Breast epithelium (tissue), 3 donors: ENCODE measurements at regions not wholly inside any gene's neighbourhood (a gene's known extent, or its start where the extent isn't known, plus 50 kb on each side); places are given as distances from the start of the nearest gene placed in this dataset.

ENCODE experiments used
- POLR2A ChIP-seq: fragments of 450-650 bp; IDR thresholded peaks from one replicate; pipeline ENCODE4 v1.6.1; 2016; ENCODE audit warnings: antibody characterized with exemption, mild to moderate bottlenecking, moderate library complexity
- POLR2AphosphoS5 ChIP-seq, 3 donors: sonication (generic); formaldehyde crosslinking; IDR thresholded peaks; one replicate each; pipeline ENCODE4 v1.6.1; 2017; ENCODE audit warnings: antibody characterized with exemption in 3 of 3
- TF ChIP-seq, protein P1 (sequence below), 3 donors: fragments of 450-650 bp; IDR thresholded peaks; one replicate each; pipeline ENCODE4 v1.5.1; 2016 to 2017; ENCODE audit warnings: antibody characterized with exemption in 3 of 3, mild to moderate bottlenecking in 3 of 3, moderate library complexity in 3 of 3

DNA sequence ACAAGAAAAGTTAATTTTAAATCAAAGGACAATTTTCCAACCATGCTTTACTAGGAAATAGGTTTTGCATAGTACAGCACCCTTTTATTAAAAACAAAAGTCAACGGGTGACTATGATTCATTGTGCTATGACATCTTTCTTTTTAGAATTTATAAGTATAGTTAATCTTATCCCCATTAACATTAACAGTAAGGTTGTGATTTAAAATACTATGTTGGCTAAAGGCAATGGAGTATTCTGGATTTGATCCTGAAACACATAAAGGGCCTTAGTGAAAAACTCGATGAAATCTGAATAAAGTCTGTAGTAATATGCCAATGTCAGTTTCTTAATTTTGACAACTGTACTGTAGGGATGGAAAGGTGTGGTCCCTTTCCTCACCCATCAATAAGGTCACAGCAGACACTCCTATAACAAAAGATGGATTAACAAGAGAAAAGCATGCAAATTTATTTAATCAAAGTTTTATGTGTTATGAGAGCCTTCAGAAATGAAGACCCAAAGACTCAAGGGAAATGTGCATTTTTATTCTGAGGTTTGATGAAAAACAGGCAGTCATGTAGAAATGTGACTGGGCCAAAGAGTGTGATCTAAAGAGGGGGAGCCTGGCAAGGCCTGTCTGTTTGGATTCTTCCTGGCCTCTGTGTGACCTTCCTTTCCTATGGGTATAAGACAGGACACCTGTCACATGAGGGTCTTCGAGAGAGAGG, 731.4 kb downstream of the TSN start:
- TF ChIP-seq, protein P1, sequence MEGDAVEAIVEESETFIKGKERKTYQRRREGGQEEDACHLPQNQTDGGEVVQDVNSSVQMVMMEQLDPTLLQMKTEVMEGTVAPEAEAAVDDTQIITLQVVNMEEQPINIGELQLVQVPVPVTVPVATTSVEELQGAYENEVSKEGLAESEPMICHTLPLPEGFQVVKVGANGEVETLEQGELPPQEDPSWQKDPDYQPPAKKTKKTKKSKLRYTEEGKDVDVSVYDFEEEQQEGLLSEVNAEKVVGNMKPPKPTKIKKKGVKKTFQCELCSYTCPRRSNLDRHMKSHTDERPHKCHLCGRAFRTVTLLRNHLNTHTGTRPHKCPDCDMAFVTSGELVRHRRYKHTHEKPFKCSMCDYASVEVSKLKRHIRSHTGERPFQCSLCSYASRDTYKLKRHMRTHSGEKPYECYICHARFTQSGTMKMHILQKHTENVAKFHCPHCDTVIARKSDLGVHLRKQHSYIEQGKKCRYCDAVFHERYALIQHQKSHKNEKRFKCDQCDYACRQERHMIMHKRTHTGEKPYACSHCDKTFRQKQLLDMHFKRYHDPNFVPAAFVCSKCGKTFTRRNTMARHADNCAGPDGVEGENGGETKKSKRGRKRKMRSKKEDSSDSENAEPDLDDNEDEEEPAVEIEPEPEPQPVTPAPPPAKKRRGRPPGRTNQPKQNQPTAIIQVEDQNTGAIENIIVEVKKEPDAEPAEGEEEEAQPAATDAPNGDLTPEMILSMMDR (IDR thresholded peaks at IDR 0.05), result no peak
- TF ChIP-seq POLR2AphosphoS5 (IDR thresholded peaks at IDR 0.05), result no peak
- no peak for TF ChIP-seq POLR2A
